DND-41 (cell line): ENCODE measurements at regions not wholly inside any gene's neighbourhood (a gene's known extent, or its start where the extent isn't known, plus 50 kb on each side); places are given as distances from the start of the nearest gene placed in this dataset.

Experiments
- CTCF ChIP-seq: IDR thresholded peaks from 2 replicates; pipeline ENCODE4 v1.5.1; 2012; ENCODE audit warnings: borderline replicate concordance, low read length, moderate library complexity, mild to moderate bottlenecking; ENCODE audit not compliant: poor library complexity, severe bottlenecking; ENCODE audit errors: extremely low read depth
- EZH2 ChIP-seq: IDR thresholded peaks from 3 replicates; pipeline ENCODE4 v1.6.1; 2012; ENCODE audit warnings: borderline replicate concordance, low read depth, mild to moderate bottlenecking, moderate library complexity, low read length, inconsistent platforms; ENCODE audit not compliant: severe bottlenecking

GRCh38 chr2:71962350-71962749 lies 185.3 kb downstream of the CYP26B1 start:
- TF ChIP-seq CTCF (no peak), EZH2 (no peak)
